DOHH2 (cell line): ENCODE measurements at regions not wholly inside any gene's neighbourhood (a gene's known extent, or its start where the extent isn't known, plus 50 kb on each side); places are given as distances from the start of the nearest gene placed in this dataset.

ENCODE experiments used
- H3F3A ChIP-seq: fragments of 200-600 bp; sonication (generic), shearing (Covaris generic); 2 replicates; pipeline ENCODE4 v1.6.0; 2016; ENCODE audit warnings: antibody characterized with exemption, mild to moderate bottlenecking; ENCODE audit not compliant: control insufficient read depth, insufficient read depth
- H3K27ac ChIP-seq: fragments of 200-600 bp; sonication (generic); 2 replicates; pipeline ENCODE4 v1.5.1; 2014; ENCODE audit warnings: low read depth, mild to moderate bottlenecking, low read length, moderate library complexity
- H3K27me3 ChIP-seq: fragments of 200-600 bp; sonication (generic); 2 replicates; pipeline ENCODE4 v1.6.1; 2014; ENCODE audit warnings: mild to moderate bottlenecking, low read length, mixed read lengths; ENCODE audit not compliant: control insufficient read depth
- H3K36me3 ChIP-seq: fragments of 200-600 bp; sonication (generic); 2 replicates; pipeline ENCODE4 v1.6.1; 2014; ENCODE audit warnings: mild to moderate bottlenecking, low read length, moderate library complexity, mixed read lengths; ENCODE audit not compliant: control insufficient read depth
- H3K4me1 ChIP-seq: fragments of 200-600 bp; sonication (generic); 2 replicates; pipeline ENCODE4 v1.6.1; 2014; ENCODE audit warnings: mild to moderate bottlenecking, low read length, mixed read lengths; ENCODE audit not compliant: control insufficient read depth
- H3K4me2 ChIP-seq: fragments of 200-600 bp; sonication (generic); 2 replicates; pipeline ENCODE4 v1.6.0; 2014; ENCODE audit warnings: mild to moderate bottlenecking, low read length, moderate library complexity
- H3K4me3 ChIP-seq: fragments of 200-600 bp; sonication (generic); 2 replicates; pipeline ENCODE4 v1.5.1; 2014; ENCODE audit warnings: mild to moderate bottlenecking, low read length, mixed read lengths
- H3K79me2 ChIP-seq: fragments of 200-600 bp; sonication (generic); 2 replicates; pipeline ENCODE4 v1.6.1; 2014; ENCODE audit warnings: mild to moderate bottlenecking, low read length, mixed read lengths; ENCODE audit not compliant: control insufficient read depth
- H3K9me2 ChIP-seq: fragments of 200-600 bp; sonication (generic); replicated peaks from 2 replicates; pipeline ENCODE4 v1.6.1; 2014; ENCODE audit warnings: mild to moderate bottlenecking, low read length, mixed read lengths; ENCODE audit not compliant: control insufficient read depth
- H3K9me3 ChIP-seq: fragments of 200-600 bp; sonication (generic); 2 replicates; pipeline ENCODE4 v1.6.1; 2014; ENCODE audit warnings: antibody characterized with exemption, low read length, mixed read lengths; ENCODE audit not compliant: control insufficient read depth, insufficient read depth
- H4K20me1 ChIP-seq: fragments of 200-600 bp; sonication (generic); 2 replicates; pipeline ENCODE4 v1.6.0; 2014; ENCODE audit warnings: low read depth, mild to moderate bottlenecking, antibody characterized with exemption, low read length, moderate library complexity; ENCODE audit not compliant: control insufficient read depth, insufficient read depth
- EZH2phosphoT487 ChIP-seq: fragments of 200-600 bp; sonication (generic); IDR thresholded peaks from 2 replicates; pipeline ENCODE4 v1.6.1; 2017; ENCODE audit warnings: borderline replicate concordance, mild to moderate bottlenecking, antibody characterized with exemption, low read length, moderate library complexity, mixed read lengths
- TF ChIP-seq, protein P1 (sequence below): fragments of 200-600 bp; sonication (generic); IDR thresholded peaks from one replicate; pipeline ENCODE4 v1.5.1; 2014; ENCODE audit warnings: antibody characterized with exemption, mild to moderate bottlenecking, low read depth, low read length; ENCODE audit not compliant: poor library complexity, severe bottlenecking

DNA sequence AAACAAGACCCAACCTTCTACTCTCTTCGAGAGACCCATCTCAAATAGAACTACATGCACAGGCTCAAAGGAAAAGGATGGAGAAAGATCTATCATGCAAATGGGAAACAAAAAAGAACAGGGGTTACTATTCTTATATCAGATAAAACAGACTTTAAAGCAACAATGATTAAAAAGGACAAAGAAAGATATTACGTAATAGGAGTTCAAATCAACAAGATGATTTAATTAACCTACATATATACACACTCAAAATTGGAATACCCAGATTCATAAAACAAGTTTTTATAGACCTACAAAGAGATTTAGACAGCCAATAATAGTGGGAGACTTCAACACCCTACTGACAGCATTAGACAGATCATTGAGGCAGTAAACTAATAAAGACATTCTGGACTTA is 536.6 kb upstream of the RAG2 start:
- Histone ChIP-seq H3F3A (no peaks in the 10 kb centered on the region), H3K79me2 (no peaks in the 10 kb centered on the region), H3K4me1 (no peaks in the 10 kb centered on the region), H3K9me3 (peaks cover 4% of the 10 kb centered on the region; the same call in 1 of the 2 replicates), H3K4me3 (no peak overlapping the region), H3K9me2 (no peaks in the 10 kb centered on the region), H3K27ac (no peak overlapping the region), H3K4me2 (no peak overlapping the region), H3K36me3 (no peaks in the 10 kb centered on the region), H3K27me3 (no peaks in the 10 kb centered on the region), H4K20me1 (no peaks in the 10 kb centered on the region)
- no peak for TF ChIP-seq EZH2phosphoT487

DNA sequence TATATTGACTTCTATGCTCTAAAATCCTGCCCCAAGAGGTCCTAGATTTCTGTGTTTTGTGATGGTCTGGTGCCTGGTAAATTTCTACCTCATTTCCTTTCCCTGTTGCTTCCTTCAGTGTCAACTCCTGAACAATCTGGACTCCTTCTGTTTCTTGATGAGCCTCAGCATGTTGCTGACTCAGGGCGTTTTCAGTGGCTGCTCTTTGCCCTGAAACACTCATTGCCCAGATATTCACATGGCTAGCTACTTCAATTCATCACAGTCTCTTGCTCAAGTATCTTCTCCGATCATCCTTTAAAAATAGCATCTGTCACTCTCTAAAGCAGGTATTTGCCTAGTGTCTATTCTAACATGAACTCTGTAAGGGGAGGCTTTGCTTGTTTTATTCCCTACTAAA is 526.3 kb upstream of the RAG2 start:
- Histone ChIP-seq H3K9me2 (no peaks in the 10 kb centered on the region; the same call in 1 of the 2 replicates), H3K36me3 (no peaks in the 10 kb centered on the region), H3K27me3 (no peaks in the 10 kb centered on the region), H3K79me2 (no peaks in the 10 kb centered on the region), H3K27ac (no peak overlapping the region), H3K4me3 (no peak overlapping the region), H3F3A (no peaks in the 10 kb centered on the region), H3K4me2 (no peak overlapping the region), H3K4me1 (no peaks in the 10 kb centered on the region), H4K20me1 (no peaks in the 10 kb centered on the region), H3K9me3 (no peaks in the 10 kb centered on the region)
- TF ChIP-seq, protein P1, sequence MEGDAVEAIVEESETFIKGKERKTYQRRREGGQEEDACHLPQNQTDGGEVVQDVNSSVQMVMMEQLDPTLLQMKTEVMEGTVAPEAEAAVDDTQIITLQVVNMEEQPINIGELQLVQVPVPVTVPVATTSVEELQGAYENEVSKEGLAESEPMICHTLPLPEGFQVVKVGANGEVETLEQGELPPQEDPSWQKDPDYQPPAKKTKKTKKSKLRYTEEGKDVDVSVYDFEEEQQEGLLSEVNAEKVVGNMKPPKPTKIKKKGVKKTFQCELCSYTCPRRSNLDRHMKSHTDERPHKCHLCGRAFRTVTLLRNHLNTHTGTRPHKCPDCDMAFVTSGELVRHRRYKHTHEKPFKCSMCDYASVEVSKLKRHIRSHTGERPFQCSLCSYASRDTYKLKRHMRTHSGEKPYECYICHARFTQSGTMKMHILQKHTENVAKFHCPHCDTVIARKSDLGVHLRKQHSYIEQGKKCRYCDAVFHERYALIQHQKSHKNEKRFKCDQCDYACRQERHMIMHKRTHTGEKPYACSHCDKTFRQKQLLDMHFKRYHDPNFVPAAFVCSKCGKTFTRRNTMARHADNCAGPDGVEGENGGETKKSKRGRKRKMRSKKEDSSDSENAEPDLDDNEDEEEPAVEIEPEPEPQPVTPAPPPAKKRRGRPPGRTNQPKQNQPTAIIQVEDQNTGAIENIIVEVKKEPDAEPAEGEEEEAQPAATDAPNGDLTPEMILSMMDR, result no peak
- no peak for TF ChIP-seq EZH2phosphoT487

DNA sequence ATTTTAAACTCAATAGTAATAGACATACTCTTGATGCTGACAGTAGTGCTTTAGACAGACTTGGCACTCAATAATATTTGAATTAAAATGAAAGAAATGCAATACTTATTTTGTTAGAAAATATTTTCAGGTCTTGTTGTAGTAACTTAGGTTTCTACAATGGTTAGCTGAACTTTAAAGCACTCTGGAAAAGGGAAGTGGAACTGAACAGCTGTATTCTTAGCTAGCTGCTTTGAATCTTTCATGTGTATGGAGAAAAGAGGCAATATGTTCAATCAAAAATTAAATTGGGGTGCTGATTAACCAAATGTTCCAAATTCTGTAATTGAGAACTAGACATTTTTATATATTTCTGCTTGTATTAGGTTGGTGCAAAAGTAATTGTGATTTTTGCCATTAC is 517.9 kb upstream of the RAG2 start:
- Histone ChIP-seq H3K4me2 (no peak overlapping the region), H4K20me1 (no peaks in the 10 kb centered on the region), H3K9me3 (no peaks in the 10 kb centered on the region), H3K4me3 (no peak overlapping the region), H3K27ac (no peak overlapping the region), H3K9me2 (no peaks in the 10 kb centered on the region), H3F3A (no peaks in the 10 kb centered on the region), H3K27me3 (no peaks in the 10 kb centered on the region), H3K36me3 (no peaks in the 10 kb centered on the region), H3K4me1 (no peaks in the 10 kb centered on the region), H3K79me2 (no peaks in the 10 kb centered on the region)
- TF ChIP-seq EZH2phosphoT487, result no peak
- TF ChIP-seq, protein P1, result no peak

DNA sequence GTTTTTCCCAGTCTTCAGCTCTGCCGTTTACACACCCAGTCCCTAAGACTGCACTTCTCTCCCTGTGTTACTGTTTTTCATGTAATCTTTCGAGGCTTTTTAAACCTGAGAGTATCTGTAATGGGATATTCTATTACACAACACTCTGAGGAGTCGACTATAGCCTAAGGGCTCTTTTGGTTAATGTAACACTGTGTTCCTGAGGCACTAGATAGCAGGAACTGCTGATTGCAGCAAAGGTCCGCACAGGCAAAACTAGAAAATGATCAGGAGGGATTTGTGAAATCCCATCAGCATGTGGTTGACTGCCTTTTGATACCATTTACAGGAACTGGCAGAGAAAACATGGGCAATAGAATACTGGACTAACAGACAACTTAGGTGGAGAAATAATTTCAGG is 512.3 kb upstream of the RAG2 start:
- no peak overlapping the region for H3K27ac ChIP-seq
- no peaks in the 10 kb centered on the region for H4K20me1 ChIP-seq
- H3K79me2 ChIP-seq, result no peaks in the 10 kb centered on the region
- no peak overlapping the region for H3K4me2 ChIP-seq
- no peaks in the 10 kb centered on the region for H3K36me3 ChIP-seq
- no peaks in the 10 kb centered on the region for H3K9me3 ChIP-seq
- no peak overlapping the region for H3K4me3 ChIP-seq
- no peaks in the 10 kb centered on the region for H3K9me2 ChIP-seq
- no peaks in the 10 kb centered on the region for H3F3A ChIP-seq
- H3K4me1 ChIP-seq, result no peaks in the 10 kb centered on the region
- TF ChIP-seq, protein P1, result no peak
- no peak for TF ChIP-seq EZH2phosphoT487
- no peaks in the 10 kb centered on the region for H3K27me3 ChIP-seq
